Type B pancreatic cell (in vitro differentiated cells): ENCODE measurements at regions not wholly inside any gene's neighbourhood (a gene's known extent, or its start where the extent isn't known, plus 50 kb on each side); places are given as distances from the start of the nearest gene placed in this dataset.
"Not testable (repeated sequence)": the region's sequence is repeated elsewhere in the genome, so short reads cannot be mapped to it uniquely, and the experiment has no call there.

Experiments used
- DNase-seq: peaks from one replicate; pipeline ENCODE4 v3.0.0; 2021; ENCODE audit warnings: mixed read lengths; ENCODE audit not compliant: unreplicated experiment; ENCODE audit errors: extremely low spot score
- H3K27ac Mint-ChIP-seq: 2 replicates; pipeline ENCODE4 v1.8.0; 2021; ENCODE audit warnings: mild to moderate bottlenecking, mixed read lengths
- H3K27me3 Mint-ChIP-seq: 2 replicates; pipeline ENCODE4 v1.8.0; 2021; ENCODE audit warnings: mixed read lengths
- H3K36me3 Mint-ChIP-seq: 2 replicates; pipeline ENCODE4 v1.8.0; 2021; ENCODE audit warnings: mixed read lengths
- H3K4me1 Mint-ChIP-seq: one replicate; pipeline ENCODE4 v1.8.0; 2021; ENCODE audit warnings: mixed read lengths; ENCODE audit not compliant: unreplicated experiment
- H3K4me3 Mint-ChIP-seq: 2 replicates; pipeline ENCODE4 v1.8.0; 2021; ENCODE audit warnings: mild to moderate bottlenecking, mixed read lengths
- H3K9me3 Mint-ChIP-seq: 2 replicates; pipeline ENCODE4 v1.8.0; 2021; ENCODE audit warnings: mixed read lengths

DNA sequence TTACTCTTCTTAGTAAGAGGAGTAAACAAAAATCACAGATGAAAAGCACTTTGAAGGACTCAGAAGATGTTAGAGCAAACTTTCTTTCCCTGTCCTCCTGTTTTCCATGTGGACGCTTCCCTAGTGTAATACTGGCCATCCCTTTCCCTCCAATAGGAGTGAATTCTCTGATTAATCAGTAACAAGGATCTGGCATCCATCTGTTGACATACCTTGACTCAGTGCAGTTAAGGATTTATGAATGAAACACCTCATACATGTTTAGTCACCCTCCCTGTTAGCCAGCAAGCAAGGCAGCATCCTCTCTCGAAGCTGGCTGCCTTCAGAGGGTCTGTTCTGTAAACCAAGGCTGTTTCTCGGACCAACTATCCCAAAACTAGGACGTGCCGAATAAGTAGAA, 388.0 kb upstream of the ANKRD20A1 start:
- not testable (repeated sequence) for H3K27ac Mint-ChIP-seq, DNase-seq, H3K4me1 Mint-ChIP-seq, H3K36me3 Mint-ChIP-seq, H3K9me3 Mint-ChIP-seq, H3K4me3 Mint-ChIP-seq, H3K27me3 Mint-ChIP-seq

DNA sequence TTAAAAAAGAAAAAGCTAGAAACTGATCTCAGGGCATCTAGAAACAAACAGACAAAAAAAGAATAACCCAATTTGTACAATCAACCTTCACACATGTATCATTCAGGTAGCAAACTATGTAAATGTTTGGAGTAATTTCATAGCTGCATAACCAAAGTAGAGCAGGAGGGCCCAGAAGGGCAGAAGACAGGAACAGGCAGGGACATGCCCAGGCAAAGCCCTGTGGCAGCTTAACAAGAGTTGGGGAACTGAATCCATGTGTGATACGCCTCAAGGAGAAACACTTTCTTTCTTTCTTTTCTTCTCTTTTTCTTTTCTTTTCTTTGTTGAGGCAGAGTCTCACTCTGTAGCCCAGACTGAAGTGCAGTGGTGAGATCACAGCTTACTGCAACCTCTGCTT, 390.4 kb upstream of the ANKRD20A1 start:
- not testable (repeated sequence) for H3K4me1 Mint-ChIP-seq, H3K9me3 Mint-ChIP-seq, H3K4me3 Mint-ChIP-seq, H3K36me3 Mint-ChIP-seq, DNase-seq, H3K27ac Mint-ChIP-seq, H3K27me3 Mint-ChIP-seq

DNA sequence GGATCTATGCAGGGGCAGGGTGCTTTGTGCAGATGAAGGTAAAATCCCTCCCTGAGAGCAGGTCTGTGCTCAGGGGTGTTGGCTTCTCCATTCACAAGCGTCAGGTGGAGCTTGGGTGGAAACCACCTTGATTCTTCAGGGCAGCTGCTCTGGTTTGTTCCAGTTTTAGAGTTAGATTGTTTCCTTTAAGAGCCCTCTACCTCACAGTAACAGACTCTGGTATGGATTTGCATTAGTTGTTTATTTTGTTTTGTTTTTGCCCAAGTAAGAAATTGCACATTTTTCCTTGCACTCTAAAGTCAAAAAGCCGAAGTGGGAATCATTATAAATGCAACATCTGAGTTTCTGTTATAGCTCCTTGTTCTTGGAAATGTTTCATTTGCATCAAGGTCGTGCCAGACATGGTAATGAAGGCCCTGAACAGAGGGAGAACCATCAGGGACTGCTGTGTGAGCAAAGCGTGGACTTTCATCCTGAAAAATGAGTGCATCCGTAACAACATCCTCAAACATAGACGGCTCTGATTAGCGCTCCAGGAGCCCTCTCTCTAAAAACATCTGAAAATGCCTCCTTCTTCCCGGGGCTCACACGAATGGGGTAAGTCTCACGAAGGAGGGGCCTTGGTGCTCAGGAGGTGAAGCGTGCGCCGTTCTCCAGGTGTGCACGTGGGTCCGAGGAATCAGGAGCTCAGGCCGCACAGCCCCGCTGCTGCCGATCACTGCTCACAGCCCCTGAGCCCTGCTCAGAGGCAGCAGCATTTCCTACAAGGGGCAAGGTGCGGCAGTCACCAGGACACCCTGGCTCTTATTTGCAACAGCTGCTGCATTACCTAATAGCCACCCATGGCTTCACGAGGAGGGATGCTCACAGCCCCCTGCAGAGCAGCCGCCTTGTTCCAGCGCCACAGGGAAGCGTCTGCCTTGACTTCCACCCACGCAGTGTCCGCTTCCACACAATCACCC, 396.7 kb upstream of the ANKRD20A1 start:
- H3K27me3 Mint-ChIP-seq, H3K27ac Mint-ChIP-seq, H3K4me3 Mint-ChIP-seq, H3K9me3 Mint-ChIP-seq, H3K36me3 Mint-ChIP-seq, DNase-seq, H3K4me1 Mint-ChIP-seq: not testable (repeated sequence)

DNA sequence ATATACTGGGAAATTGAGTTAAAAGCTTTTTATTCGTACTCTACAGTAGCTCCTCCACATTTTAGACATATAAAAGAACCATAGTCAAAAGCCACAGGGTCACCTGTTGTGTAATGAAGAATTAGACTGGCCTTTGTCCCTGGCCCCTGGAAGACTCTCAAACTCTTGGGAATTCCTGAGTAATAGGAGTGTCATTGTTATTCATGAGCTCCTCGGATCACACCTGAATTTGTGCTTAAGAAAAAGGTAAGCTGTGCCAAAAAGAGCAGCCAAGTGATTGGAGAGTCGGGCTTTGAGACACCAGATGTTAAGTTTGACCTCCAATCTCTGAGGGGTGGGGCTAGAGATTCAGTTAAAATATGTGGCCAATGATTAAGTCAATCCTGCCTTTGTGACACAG, 405.8 kb upstream of the ANKRD20A1 start:
- not testable (repeated sequence) for DNase-seq, H3K36me3 Mint-ChIP-seq, H3K9me3 Mint-ChIP-seq, H3K4me3 Mint-ChIP-seq, H3K4me1 Mint-ChIP-seq, H3K27me3 Mint-ChIP-seq, H3K27ac Mint-ChIP-seq

DNA sequence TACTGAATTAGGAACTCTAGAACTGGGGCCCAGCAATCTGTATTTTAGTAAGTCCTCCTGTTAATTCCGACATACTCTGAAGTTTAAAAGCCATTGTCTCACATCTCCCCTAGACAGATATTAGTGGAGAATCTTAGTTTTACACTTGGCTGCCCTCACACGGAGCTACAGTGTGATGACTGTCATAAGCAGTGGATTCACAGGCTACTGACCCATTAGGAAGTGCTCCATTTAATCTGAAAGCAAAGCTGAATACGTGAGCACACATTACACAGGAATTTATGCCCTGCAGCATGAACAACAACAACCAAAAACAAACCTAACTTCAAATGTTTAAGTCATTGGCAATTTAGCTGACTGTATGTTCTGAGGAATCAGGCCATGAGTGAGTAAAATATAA, 416.4 kb upstream of the ANKRD20A1 start:
- H3K4me3 Mint-ChIP-seq, H3K27me3 Mint-ChIP-seq, DNase-seq, H3K4me1 Mint-ChIP-seq, H3K36me3 Mint-ChIP-seq, H3K27ac Mint-ChIP-seq, H3K9me3 Mint-ChIP-seq: not testable (repeated sequence)

DNA sequence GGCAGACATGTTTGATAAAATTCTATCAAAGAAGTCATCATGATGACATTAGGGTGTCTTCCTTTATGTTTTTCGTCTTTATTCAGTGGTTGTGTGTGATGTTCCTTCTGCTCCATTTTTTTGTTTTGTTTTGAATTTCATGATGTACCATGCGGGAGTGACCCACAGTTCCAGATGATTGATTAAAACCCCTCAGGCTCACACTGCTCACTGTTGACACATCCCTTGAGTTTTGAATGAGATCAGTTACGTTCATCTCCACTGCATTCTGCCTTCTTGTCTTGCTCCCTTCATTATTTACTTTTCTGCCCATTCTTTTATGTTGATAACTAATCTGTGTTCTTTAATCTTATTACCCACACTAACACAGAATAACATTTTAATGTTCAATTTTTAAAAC, 421.7 kb upstream of the ANKRD20A1 start:
- H3K27me3 Mint-ChIP-seq, H3K4me3 Mint-ChIP-seq, DNase-seq, H3K36me3 Mint-ChIP-seq, H3K4me1 Mint-ChIP-seq, H3K27ac Mint-ChIP-seq, H3K9me3 Mint-ChIP-seq: not testable (repeated sequence)

DNA sequence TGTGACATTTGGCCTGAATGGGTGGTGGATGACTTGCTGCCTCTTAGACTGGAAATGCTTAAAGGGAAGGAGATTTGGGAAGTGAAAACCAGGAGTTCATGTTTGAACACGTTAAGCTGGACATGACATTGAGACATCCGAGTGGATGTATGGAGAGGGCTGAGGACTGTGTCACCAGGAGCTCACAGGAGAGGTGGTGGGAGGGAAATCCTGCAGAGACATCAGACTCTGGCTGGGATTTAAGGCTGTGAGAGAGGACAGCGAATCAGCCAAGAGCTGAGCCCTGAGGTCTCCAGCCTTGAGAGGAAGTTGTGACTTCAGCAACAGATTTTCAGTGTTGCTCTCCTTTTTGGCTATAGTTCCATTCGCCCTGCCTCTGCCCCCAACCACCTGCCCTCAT, 432.5 kb upstream of the SPATA31A3 start:
- H3K27me3 Mint-ChIP-seq, H3K36me3 Mint-ChIP-seq, H3K9me3 Mint-ChIP-seq, H3K4me3 Mint-ChIP-seq, DNase-seq, H3K27ac Mint-ChIP-seq, H3K4me1 Mint-ChIP-seq: not testable (repeated sequence)

DNA sequence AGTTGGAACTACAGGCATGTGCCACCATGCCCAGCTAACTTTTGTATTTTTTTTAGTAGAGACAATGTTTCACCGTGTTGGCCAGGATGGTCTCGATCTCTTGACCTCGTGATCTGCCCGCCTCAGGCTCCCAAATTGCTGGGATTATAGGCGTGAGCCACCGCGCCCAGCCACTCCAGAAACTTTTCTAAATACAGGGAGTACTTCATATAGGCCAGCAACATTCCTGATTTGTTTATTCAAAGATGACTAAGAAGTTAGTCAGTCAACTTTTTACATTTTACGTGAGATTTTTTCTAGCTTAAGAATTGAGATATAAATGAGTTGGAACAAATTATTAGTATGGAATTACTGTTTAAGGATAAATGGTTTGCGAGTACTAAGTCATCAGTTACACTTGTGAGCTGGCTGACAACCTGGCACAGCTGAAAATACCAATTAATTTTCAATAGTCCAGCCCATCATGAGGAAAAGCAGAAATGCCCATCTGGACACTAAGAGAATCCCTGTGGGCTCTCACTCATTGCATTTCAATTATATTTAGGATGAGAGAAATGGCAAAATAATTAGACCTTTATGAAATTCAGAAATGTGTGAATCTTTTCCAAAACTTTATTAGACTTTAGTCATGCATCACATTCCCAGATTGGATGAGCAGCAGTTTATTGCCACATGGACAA, 430.8 kb upstream of the SPATA31A3 start:
- not testable (repeated sequence) for H3K4me3 Mint-ChIP-seq, DNase-seq, H3K27ac Mint-ChIP-seq, H3K4me1 Mint-ChIP-seq, H3K9me3 Mint-ChIP-seq, H3K36me3 Mint-ChIP-seq, H3K27me3 Mint-ChIP-seq

DNA sequence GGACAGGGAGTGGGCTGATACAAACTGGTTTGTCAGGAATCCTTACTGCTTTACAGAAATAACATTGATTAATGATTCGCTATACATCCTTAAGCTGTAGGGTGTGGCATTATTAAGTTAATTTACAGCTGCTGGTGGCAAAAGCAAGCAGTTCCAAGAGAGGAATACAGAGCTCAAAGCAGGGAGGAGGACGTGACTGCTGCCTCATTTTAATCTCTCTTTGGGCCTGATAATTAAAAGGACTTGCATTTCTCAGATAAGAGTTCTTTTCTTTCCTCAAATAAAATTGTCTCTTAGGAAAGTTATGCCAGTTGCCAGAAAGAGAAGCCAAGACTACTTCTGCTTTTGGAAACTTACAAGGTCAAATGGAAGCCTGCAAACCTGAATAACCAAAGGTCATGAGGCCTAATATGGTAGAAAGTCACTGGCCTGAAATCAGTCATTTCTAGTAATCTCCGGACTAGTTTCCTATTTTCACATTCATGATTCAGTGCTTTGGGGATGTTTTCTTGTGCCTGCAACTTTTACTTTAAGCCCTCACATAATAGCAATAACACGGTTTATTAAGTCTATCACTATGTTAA, 426.2 kb upstream of the SPATA31A3 start:
- DNase-seq, H3K4me1 Mint-ChIP-seq, H3K27ac Mint-ChIP-seq, H3K27me3 Mint-ChIP-seq, H3K9me3 Mint-ChIP-seq, H3K36me3 Mint-ChIP-seq, H3K4me3 Mint-ChIP-seq: not testable (repeated sequence)

DNA sequence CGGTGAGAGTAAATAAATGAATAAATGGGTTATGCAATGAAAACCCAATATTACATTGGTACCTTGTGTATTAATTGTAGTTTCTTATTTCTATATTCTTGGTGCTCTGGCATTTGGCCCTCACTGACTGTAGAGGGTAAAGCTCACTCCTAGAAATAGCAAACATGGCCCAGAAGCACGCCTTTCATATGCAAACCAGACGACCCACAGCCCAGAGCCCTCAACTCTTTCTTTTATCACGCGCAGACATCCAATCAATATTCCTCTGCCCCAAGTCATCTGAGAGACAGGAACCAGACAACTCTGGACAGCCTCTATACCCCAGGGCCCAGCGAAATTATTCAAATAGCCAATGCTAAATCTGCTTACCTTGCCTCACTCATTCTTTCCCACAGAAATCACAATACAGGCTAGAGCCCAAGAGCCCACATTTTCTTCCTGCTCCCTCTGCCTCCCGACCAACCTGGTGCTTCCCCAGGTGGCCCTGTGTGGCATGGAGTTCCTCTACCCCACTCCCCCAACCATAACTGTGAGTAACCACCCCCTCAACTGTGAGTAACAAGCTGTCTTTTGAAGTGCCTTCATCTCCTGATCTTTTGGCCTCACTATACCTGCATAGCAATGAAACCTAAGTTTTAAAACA, 425.1 kb upstream of the SPATA31A3 start:
- not testable (repeated sequence) for H3K27me3 Mint-ChIP-seq, H3K4me1 Mint-ChIP-seq, DNase-seq, H3K9me3 Mint-ChIP-seq, H3K4me3 Mint-ChIP-seq, H3K27ac Mint-ChIP-seq, H3K36me3 Mint-ChIP-seq

DNA sequence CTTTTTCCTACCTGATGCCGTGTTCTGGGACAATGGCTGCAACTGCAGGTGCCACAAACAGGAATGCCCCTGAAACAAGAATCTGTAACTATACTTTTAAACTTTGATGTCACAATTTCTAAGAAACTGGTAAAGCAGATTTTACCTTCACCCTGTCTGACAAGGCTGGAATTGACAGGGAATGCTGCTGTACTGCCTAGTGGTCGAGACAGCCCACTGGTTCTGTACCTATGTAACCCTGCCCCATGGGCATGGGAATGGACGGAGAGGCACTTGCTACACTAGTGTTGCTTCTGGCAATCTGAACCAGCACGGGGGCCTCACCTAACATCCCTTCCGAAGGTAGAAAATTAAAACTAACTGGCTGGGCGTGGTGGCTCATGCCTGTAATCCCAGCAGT, 424.3 kb upstream of the SPATA31A3 start:
- not testable (repeated sequence) for H3K36me3 Mint-ChIP-seq, H3K4me3 Mint-ChIP-seq, DNase-seq, H3K27me3 Mint-ChIP-seq, H3K27ac Mint-ChIP-seq, H3K9me3 Mint-ChIP-seq, H3K4me1 Mint-ChIP-seq

DNA sequence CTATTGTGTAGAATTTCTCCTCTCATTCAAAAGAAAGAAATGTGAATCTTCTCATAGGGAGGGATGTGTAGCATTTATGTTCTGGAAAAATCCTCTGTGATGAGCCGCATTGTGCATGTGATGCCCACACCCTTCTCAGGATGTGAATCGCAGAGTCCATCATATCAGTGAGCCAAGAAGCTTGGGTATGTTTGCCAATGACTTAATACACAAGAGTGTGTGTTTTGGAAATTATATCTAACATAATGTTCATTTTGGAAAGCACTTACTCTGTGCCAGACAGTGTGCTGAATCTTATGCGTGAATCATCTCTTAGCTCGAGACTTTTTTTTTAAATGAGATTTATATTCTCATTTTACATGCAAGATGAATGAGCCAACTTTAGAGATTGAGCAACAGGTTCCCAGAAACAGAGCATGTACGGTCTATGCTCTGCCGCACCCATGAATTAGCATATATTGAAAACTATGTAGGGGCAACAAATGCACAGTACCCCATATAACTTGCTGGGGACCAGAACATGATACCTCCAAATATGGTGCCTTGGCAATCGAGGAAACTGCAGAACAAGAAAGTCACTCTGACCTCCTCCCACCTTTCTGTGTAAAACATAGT, 418.4 kb upstream of the SPATA31A3 start:
- not testable (repeated sequence) for DNase-seq, H3K9me3 Mint-ChIP-seq, H3K36me3 Mint-ChIP-seq, H3K27me3 Mint-ChIP-seq, H3K4me3 Mint-ChIP-seq, H3K27ac Mint-ChIP-seq, H3K4me1 Mint-ChIP-seq

DNA sequence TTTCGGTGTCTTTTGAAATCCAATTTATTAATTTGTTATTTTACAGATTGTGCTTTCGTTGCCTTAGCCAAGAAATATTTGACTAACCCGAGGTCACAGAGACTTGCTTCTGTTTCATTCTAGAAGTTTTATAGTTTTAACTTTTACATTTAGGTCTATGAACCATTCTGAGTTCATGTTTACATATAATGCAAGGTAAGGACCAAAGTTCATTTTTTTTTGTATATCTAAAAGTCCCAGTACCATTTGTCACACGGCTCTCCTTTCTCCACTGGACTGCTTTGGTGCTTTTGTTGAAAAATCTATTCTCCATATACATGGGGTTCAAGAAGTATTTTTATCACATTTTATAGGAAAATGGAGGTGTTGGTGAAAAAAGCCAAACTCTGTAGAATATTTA, 411.4 kb upstream of the SPATA31A3 start:
- DNase-seq, H3K4me3 Mint-ChIP-seq, H3K9me3 Mint-ChIP-seq, H3K27ac Mint-ChIP-seq, H3K27me3 Mint-ChIP-seq, H3K4me1 Mint-ChIP-seq, H3K36me3 Mint-ChIP-seq: not testable (repeated sequence)
